Uterus (tissue), 2 donors: ENCODE measurements at regions not wholly inside any gene's neighbourhood (a gene's known extent, or its start where the extent isn't known, plus 50 kb on each side); places are given as distances from the start of the nearest gene placed in this dataset.

ENCODE experiments used
- CTCF ChIP-seq, 4 experiments: fragments of 200-600 bp in 2 of 4; fragments of 450-650 bp in 2 of 4; sonication (generic) in 2 of 4; IDR thresholded peaks; one replicate each; pipeline ENCODE4 v1.5.1; 2016 to 2019; ENCODE audit warnings: antibody characterized with exemption in 4 of 4, mild to moderate bottlenecking in 2 of 4, moderate library complexity in 1 of 4
- POLR2A ChIP-seq, 2 donors: fragments of 450-650 bp; IDR thresholded peaks; one replicate each; pipeline ENCODE4 v1.6.1; 2016; ENCODE audit warnings: antibody characterized with exemption in 2 of 2, mild to moderate bottlenecking in 1 of 2, moderate library complexity in 1 of 2

DNA sequence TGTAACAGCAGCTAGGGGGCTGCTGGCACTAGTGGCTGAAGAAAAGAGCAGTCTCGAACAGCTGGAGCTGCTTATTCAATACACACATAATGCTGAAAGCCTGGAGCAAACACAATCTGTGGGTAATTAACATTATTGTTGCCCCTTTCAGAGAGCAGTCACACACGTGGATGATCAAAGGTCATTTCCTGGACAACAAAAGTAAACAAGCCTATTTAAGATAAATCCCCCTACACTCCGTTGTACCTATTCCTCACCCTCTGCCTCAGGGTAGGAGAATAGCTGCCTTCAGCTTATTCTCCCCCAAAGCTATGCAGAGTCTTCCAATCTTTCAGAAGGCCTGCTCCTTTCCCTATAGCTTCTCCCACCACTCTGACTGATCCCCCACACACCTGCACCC is 803.9 kb downstream of the C4orf33 start:
- TF ChIP-seq CTCF (IDR thresholded peaks at IDR 0.05) (no peak), POLR2A (IDR thresholded peaks at IDR 0.05) (no peak)
